ENCODE measurements at regions not wholly inside any gene's neighbourhood (a gene's known extent, or its start where the extent isn't known, plus 50 kb on each side); places are given as distances from the start of the nearest gene placed in this dataset.

DNA sequence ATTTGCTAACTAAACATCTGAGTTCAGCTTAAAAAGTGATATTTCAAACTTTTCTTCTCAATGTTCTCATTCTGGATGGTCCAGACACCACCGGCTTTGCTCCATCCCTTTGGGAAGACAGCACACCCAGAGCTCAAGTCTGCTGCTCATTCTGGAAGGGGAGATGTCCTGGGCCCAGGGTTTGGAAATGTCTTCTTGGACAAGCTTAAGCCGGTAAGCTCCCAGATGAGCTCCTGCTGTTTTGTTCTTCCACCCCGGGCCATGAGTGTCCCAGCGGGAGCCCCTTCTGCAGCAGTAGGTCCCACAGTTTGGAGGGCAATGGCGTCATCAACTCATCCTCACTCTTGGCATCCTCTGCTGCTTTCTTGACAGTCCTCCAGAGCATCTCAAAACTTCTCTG, 105.2 kb downstream of the TMEM100 start:
- no peaks in the 10 kb centered on the region for H3K9me3 Mint-ChIP-seq
- no peak for ATAC-seq (ENCODE audit: poor library complexity)

DNA sequence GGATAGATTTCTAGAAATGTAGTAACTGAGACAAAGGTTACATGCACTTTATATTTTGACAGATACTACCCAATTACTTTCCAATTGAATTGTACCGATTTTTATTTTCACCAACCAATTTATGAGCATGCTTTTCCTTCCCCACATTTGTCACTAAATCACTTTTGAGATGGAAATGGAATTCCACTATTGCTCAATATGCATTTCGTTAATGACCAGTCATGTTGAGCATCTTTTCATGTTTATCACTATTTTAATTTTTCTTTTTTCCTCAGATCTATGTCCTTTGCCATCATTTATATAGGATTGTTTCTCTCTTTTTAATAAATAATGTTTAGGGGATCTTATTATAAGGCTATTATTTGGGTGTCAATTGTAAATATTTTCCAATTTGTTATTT, 102.8 kb upstream of the SMIM36 start:
- Mint-ChIP-seq H3K4me1 (ENCODE audit: low read depth) (no peaks in the 10 kb centered on the region), H3K27me3 (peaks cover 9% of the 10 kb centered on the region), H3K4me3 (no peak overlapping the region), H3K36me3 (ENCODE audit: low read depth) (no peaks in the 10 kb centered on the region), H3K27ac (no peak overlapping the region), H3K9me3 (no peaks in the 10 kb centered on the region)
- ChIA-PET CTCF (no interaction called here), POLR2A (no interaction called here)
- Histone ChIP-seq H3K4me3 (ENCODE audit: low read length) (no peak overlapping the region), H3K36me3 (ENCODE audit: insufficient read depth, low read length) (no peaks in the 10 kb centered on the region), H3K9me3 (ENCODE audit: control insufficient read depth in 1 of 2, insufficient read depth in 1 of 2, low read length in 2 of 2) (no peaks in the 10 kb centered on the region), H3K4me1 (ENCODE audit: insufficient read depth, low read length) (no peaks in the 10 kb centered on the region), H3K27me3 (ENCODE audit: control insufficient read depth in 1 of 2, insufficient read depth in 2 of 2, low read length in 2 of 2) (no peaks in the 10 kb centered on the region), H3K27ac (ENCODE audit: low read depth in 1 of 2, low read length in 2 of 2) (no peak overlapping the region)
- ATAC-seq (ENCODE audit: poor library complexity) (no peak), DNase-seq (no peak)
- intact Hi-C loops (cut with DNase I, micrococcal nuclease), result no loop called here
- TF ChIP-seq, protein P1, sequence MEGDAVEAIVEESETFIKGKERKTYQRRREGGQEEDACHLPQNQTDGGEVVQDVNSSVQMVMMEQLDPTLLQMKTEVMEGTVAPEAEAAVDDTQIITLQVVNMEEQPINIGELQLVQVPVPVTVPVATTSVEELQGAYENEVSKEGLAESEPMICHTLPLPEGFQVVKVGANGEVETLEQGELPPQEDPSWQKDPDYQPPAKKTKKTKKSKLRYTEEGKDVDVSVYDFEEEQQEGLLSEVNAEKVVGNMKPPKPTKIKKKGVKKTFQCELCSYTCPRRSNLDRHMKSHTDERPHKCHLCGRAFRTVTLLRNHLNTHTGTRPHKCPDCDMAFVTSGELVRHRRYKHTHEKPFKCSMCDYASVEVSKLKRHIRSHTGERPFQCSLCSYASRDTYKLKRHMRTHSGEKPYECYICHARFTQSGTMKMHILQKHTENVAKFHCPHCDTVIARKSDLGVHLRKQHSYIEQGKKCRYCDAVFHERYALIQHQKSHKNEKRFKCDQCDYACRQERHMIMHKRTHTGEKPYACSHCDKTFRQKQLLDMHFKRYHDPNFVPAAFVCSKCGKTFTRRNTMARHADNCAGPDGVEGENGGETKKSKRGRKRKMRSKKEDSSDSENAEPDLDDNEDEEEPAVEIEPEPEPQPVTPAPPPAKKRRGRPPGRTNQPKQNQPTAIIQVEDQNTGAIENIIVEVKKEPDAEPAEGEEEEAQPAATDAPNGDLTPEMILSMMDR (IDR thresholded peaks at IDR 0.05), result no peak

More for the DNA sequence above, 105.2 kb downstream of the TMEM100 start:
- POLR2A ChIA-PET, result no interaction called here
- CTCF ChIA-PET, result interaction anchor here (1.6 kb wide), 1 partner anchor 80 kb away, joined by 3 read pairs; no protein-coding TSS in a partner anchor
- peaks cover 29% of the 10 kb centered on the region for H3K27me3 Mint-ChIP-seq
- H3K27ac Mint-ChIP-seq, result no peak overlapping the region
- Histone ChIP-seq H3K4me1 (ENCODE audit: insufficient read depth, low read length) (no peaks in the 10 kb centered on the region), H3K36me3 (ENCODE audit: insufficient read depth, low read length) (no peaks in the 10 kb centered on the region), H3K27ac (ENCODE audit: low read depth in 1 of 2, low read length in 2 of 2) (no peak overlapping the region), H3K9me3 (ENCODE audit: control insufficient read depth in 1 of 2, insufficient read depth in 1 of 2, low read length in 2 of 2) (no peaks in the 10 kb centered on the region), H3K27me3 (ENCODE audit: control insufficient read depth in 1 of 2, insufficient read depth in 2 of 2, low read length in 2 of 2) (peaks cover 0 to 7% of the 10 kb centered on the region in 2 experiments), H3K4me3 (ENCODE audit: low read length) (no peak overlapping the region)
- H3K4me3 Mint-ChIP-seq, result no peak overlapping the region
- H3K4me1 Mint-ChIP-seq (ENCODE audit: low read depth), result no peaks in the 10 kb centered on the region
- TF ChIP-seq, protein P1 (IDR thresholded peaks at IDR 0.05), result no peak
- no peaks in the 10 kb centered on the region for H3K36me3 Mint-ChIP-seq (ENCODE audit: low read depth)
- intact Hi-C loops (cut with DNase I, micrococcal nuclease), result no loop called here
- no peak for DNase-seq

DNA sequence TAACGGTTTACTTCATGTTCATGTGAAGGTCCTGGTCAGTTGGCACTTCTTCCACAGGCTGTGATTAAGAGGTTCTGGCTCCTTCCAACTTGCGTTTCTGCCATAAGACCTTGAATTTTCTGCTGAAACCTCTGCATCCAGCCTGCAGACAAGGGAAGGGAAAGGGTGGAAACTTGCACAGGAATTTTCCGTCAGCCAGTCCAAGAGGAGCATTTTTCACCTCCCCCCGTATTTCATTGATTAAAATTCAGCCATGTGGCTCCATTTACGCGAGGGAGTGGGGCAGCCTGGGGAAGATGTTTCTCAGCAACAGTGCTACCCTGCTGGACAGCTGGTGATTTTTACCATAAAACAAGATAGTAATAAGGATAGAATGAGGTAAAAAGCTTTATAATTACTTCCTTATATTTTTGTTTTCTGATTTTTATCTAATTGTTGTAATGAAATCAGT, 101.5 kb upstream of the SMIM36 start:
- H3K27me3 ChIP-seq (ENCODE audit: control insufficient read depth in 1 of 2, insufficient read depth in 2 of 2, low read length in 2 of 2), result no peaks in the 10 kb centered on the region
- Mint-ChIP-seq H3K9me3 (no peaks in the 10 kb centered on the region), H3K27me3 (peaks cover 3% of the 10 kb centered on the region), H3K4me3 (no peak overlapping the region), H3K27ac (no peak overlapping the region), H3K36me3 (ENCODE audit: low read depth) (no peaks in the 10 kb centered on the region), H3K4me1 (ENCODE audit: low read depth) (no peaks in the 10 kb centered on the region)
- TF ChIP-seq, protein P1 (IDR thresholded peaks at IDR 0.05), result no peak
- H3K9me3 ChIP-seq (ENCODE audit: control insufficient read depth in 1 of 2, insufficient read depth in 1 of 2, low read length in 2 of 2), result no peaks in the 10 kb centered on the region
- ChIA-PET POLR2A (no interaction called here), CTCF (no interaction called here)
- intact Hi-C loops (cut with DNase I, micrococcal nuclease), result no loop called here
- H3K27ac ChIP-seq (ENCODE audit: low read depth in 1 of 2, low read length in 2 of 2), result no peak overlapping the region
- H3K4me3 ChIP-seq (ENCODE audit: low read length), result no peak overlapping the region
- DNase-seq (no peak), ATAC-seq (ENCODE audit: poor library complexity) (no peak)
- H3K36me3 ChIP-seq (ENCODE audit: insufficient read depth, low read length), result no peaks in the 10 kb centered on the region
- H3K4me1 ChIP-seq (ENCODE audit: insufficient read depth, low read length), result no peaks in the 10 kb centered on the region
